ENCODE measurements at regions not wholly inside any gene's neighbourhood (a gene's known extent, or its start where the extent isn't known, plus 50 kb on each side); places are given as distances from the start of the nearest gene placed in this dataset.

DNA sequence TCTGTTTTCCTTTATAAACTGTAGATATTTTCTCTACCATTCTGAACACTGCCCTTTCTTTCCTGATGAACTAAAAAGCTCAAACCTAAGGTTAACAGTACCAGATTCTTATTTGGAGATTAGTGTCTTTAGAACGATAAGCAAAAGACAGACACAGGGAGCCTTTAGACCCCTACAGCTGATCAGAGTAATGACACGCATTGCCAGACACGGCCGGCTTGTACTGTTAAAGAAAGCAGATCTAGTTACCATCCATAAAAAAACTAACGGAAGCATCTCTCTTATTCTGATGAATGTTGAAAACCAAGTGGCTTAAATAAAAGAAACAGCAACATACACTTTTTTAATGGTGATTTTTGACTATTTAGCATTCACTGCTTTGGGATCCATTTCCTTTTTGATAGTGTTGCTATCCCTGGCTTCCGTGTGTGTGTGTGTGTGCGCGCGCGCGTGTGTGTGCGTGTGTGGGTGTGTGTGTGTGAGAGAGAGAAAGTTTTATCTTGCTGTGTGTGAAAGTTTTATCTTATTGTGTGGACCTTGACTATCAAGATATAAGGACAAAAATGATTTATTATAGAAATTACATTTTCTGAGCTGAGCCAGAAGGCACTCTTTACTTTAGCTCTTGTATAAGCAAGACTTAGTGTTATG, 95.6 kb upstream of the SLC35B3 start:
- H3K4me3 ChIP-seq (ENCODE audit: low read length) = no peak overlapping the region
- TF ChIP-seq, protein P1, sequence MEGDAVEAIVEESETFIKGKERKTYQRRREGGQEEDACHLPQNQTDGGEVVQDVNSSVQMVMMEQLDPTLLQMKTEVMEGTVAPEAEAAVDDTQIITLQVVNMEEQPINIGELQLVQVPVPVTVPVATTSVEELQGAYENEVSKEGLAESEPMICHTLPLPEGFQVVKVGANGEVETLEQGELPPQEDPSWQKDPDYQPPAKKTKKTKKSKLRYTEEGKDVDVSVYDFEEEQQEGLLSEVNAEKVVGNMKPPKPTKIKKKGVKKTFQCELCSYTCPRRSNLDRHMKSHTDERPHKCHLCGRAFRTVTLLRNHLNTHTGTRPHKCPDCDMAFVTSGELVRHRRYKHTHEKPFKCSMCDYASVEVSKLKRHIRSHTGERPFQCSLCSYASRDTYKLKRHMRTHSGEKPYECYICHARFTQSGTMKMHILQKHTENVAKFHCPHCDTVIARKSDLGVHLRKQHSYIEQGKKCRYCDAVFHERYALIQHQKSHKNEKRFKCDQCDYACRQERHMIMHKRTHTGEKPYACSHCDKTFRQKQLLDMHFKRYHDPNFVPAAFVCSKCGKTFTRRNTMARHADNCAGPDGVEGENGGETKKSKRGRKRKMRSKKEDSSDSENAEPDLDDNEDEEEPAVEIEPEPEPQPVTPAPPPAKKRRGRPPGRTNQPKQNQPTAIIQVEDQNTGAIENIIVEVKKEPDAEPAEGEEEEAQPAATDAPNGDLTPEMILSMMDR (conservative IDR thresholded peaks at IDR 0.05; ENCODE audit: low read length) = no peak
- DNase-seq (ENCODE audit: low read depth) = no peak

DNA sequence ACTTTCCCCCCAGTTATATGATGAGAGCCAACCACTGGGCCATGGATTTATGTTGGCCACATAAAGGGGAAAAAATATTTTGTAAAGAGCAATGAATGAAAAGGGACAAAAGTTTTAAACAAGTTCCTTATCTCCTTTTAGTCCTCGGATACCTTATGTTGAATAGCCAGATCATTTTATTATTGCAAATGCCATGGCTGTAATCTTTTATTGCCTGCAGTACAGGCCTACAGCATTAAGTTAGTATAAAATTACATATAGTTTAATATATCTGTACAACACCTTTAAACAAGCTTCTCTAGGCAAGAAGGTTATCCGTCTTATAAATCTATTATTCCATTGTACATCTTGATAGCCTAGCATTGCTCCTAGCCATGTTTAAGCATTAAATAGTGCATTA, 93.9 kb upstream of the SLC35B3 start:
- no peak overlapping the region for H3K4me3 ChIP-seq (ENCODE audit: low read length)
- no peak for DNase-seq (ENCODE audit: low read depth)
- TF ChIP-seq, protein P1 (conservative IDR thresholded peaks at IDR 0.05; ENCODE audit: low read length) = no peak

DNA sequence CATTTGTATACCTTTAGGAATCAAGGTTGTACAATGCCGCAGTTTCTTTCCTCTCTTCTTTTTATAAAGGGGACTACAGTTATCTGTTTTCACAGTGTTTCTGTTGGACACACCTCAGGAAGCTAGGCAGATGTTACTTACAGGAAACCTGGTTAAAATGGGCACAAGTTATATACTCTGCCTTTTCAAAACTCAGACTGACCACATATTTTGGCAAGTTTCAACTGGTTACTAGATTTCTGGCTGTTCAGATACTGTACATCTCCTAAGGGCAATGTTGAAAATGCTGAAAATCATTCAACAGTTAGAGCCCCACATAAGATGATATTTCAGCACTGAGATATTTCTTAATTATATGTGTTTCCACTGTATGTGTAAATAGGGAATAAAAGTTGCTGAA, 92.5 kb upstream of the SLC35B3 start:
- no peak overlapping the region for H3K4me3 ChIP-seq (ENCODE audit: low read length)
- no peak for DNase-seq (ENCODE audit: low read depth)
- TF ChIP-seq, protein P1 (conservative IDR thresholded peaks at IDR 0.05; ENCODE audit: low read length) = no peak

DNA sequence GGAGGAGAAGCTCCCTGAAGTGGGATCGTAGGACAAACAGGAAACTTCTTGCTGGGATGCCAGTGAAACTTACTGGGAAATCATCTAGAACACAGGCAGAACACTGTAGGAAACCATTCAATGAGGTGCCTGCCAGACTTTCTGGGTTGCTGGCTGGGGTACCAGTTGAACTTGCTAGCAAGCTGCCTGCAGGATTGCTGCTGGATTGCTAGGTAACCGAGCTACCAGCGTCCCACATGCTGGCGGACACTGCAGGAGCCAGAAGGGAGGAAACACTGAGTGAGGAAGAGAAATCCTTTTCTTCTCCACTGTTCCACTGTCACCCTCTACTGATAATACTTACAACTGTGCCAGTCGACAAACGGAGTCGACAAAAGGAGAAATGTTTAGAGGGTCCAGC, 91.3 kb upstream of the SLC35B3 start:
- no peak overlapping the region for H3K4me3 ChIP-seq (ENCODE audit: low read length)
- TF ChIP-seq, protein P1 (conservative IDR thresholded peaks at IDR 0.05; ENCODE audit: low read length) = no peak
- no peak for DNase-seq (ENCODE audit: low read depth)

DNA sequence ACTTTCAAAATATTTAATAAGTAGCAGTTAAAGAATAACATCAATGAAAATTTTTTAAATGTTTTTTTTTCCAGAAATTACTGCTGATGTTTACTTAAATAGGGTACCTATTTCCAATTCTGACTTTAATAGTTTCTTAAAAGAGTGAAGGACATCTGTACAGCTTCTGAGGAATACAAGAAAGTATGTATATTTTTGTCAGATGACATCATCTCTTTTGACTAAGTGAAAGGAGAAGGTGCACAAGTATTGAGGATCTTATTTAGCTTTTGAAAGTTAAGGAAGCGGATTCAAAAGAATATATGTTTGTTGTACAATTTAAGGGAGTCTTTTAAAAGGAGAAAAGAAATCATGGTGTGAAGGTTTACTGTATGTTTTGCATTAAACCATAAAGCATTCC, 90.0 kb upstream of the SLC35B3 start:
- DNase-seq (ENCODE audit: low read depth) = no peak
- TF ChIP-seq, protein P1 (conservative IDR thresholded peaks at IDR 0.05; ENCODE audit: low read length) = no peak
- no peak overlapping the region for H3K4me3 ChIP-seq (ENCODE audit: low read length)

DNA sequence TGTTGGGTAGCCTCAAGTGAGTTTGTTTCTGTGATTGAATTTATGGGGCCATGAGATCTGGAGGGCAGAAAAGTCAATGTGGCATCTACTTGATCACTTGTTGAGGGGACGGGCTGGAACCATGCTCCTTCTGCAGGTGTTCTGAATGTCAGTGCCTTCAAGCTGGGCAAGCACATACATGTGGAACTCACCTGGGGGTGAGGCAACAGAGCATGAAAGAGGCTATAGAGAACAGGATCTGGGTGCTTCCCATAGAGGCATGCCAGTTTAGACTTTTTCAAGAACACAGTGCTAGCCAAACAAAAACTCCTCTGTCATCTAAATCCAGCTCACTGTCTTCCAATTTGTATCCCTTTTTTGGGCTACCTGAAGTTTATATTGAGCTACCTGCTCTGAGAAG, 77.8 kb upstream of the SLC35B3 start:
- DNase-seq (ENCODE audit: low read depth) = no peak
- H3K4me3 ChIP-seq (ENCODE audit: low read length) = no peak overlapping the region
- TF ChIP-seq, protein P1 (conservative IDR thresholded peaks at IDR 0.05; ENCODE audit: low read length) = no peak

DNA sequence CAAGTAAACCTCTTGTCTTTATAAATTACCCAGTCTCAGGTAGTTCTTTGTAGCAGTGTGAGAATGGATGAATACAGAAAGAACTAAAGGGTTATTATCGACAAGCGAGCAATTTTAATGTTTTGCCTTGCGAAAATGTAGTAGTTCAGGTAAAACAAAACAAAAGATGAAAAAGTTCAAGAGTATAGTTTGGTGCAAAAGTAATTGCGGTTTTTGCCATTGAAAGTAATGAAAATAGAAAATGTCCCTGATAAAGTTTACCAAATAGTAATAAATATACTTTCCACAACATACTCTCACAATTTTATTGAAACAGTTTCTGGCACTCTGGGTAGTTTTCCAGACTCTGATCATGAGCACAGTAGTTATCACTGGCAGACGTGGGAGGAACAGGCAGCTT, 71.9 kb upstream of the SLC35B3 start:
- no peak overlapping the region for H3K4me3 ChIP-seq (ENCODE audit: low read length)
- no peak for DNase-seq (ENCODE audit: low read depth)
- TF ChIP-seq, protein P1 (conservative IDR thresholded peaks at IDR 0.05; ENCODE audit: low read length) = no peak

Measured in AG10803 (cell line).